Skeletal muscle tissue (tissue), 3 donors: ENCODE measurements at regions not wholly inside any gene's neighbourhood (a gene's known extent, or its start where the extent isn't known, plus 50 kb on each side); places are given as distances from the start of the nearest gene placed in this dataset.

Experiments used
- H3K27ac ChIP-seq: one replicate; pipeline ENCODE4 v1.7.0; 2013; ENCODE audit warnings: mild to moderate bottlenecking, low read depth, low read length, inconsistent platforms
- H3K27me3 ChIP-seq, 3 donors: one replicate each; pipeline ENCODE4 v1.7.0; 2013; ENCODE audit warnings: low read length in 3 of 3; ENCODE audit not compliant: control insufficient read depth in 3 of 3, insufficient read depth in 3 of 3
- H3K36me3 ChIP-seq, 3 donors: one replicate each; pipeline ENCODE4 v1.7.0; 2013; ENCODE audit warnings: low read length in 3 of 3; ENCODE audit not compliant: control insufficient read depth in 3 of 3, insufficient read depth in 3 of 3
- H3K4me1 ChIP-seq, 3 donors: one replicate each; pipeline ENCODE4 v1.7.0; 2013; ENCODE audit warnings: low read length in 3 of 3, mild to moderate bottlenecking in 3 of 3; ENCODE audit not compliant: control insufficient read depth in 3 of 3, insufficient read depth in 3 of 3
- H3K4me3 ChIP-seq, 3 donors: one replicate each; pipeline ENCODE4 v1.7.0; 2013; ENCODE audit warnings: low read length in 3 of 3
- H3K9ac ChIP-seq, 3 donors: one replicate each; pipeline ENCODE4 v1.7.0; 2013; ENCODE audit warnings: low read length in 3 of 3, mild to moderate bottlenecking in 3 of 3, moderate library complexity in 2 of 3, low read depth in 1 of 3
- H3K9me3 ChIP-seq, 3 donors: one replicate each; pipeline ENCODE4 v1.7.0; 2013; ENCODE audit warnings: low read length in 3 of 3; ENCODE audit not compliant: control insufficient read depth in 3 of 3
- donor health status: Osteomylitis.

DNA sequence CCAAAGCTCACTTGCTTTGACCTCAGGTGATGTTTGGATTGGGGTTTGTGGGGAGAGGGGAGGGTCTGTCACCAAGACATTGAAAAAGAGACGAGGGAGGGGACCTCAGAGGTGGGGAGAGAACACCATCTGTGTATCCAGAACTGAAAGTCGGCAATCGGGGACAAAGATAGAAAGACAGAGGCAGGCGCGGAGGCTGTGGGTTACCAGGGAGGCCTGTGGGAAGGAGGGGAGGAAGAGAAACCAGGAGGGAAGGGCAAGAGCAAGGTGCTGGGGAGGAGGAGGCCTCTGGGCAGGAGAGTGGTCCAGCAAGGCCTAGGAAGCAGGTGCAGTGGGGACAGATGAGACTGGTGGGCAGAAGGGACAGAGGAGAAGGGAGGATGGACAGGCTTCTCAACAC, 211.2 kb downstream of the CDC5L start:
- Histone ChIP-seq H3K27me3 (no peaks in the 10 kb centered on the region), H3K27ac (no peak overlapping the region), H3K4me1 (no peaks in the 10 kb centered on the region), H3K4me3 (no peak overlapping the region), H3K9me3 (peaks cover 0 to 2% (median 0%) of the 10 kb centered on the region in 3 donors), H3K36me3 (no peaks in the 10 kb centered on the region), H3K9ac (no peak overlapping the region)

DNA sequence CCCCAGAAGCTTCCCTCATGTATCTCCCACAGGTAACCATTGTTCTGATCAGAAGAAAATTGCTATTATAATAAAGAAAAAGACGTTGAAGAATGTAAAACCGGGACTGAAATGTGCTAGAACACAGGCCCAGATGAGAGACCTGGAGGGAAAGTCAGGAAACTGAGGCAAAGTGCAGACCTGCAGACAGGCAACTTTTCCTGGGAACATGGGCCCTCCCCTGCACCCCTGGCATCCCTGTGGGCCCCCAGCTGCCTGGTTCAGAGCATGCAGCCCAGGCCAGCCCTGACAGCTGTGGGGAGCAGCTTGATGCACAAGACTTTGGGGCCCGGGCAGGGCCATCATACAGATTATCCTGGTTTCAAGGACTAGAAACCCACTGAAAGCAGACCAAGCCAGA, 212.2 kb downstream of the CDC5L start:
- Histone ChIP-seq H3K9me3 (peaks cover 0 to 2% (median 0%) of the 10 kb centered on the region in 3 donors), H3K36me3 (no peaks in the 10 kb centered on the region), H3K27ac (no peak overlapping the region), H3K4me3 (no peak overlapping the region), H3K27me3 (no peaks in the 10 kb centered on the region), H3K4me1 (no peaks in the 10 kb centered on the region), H3K9ac (no peak overlapping the region)

DNA sequence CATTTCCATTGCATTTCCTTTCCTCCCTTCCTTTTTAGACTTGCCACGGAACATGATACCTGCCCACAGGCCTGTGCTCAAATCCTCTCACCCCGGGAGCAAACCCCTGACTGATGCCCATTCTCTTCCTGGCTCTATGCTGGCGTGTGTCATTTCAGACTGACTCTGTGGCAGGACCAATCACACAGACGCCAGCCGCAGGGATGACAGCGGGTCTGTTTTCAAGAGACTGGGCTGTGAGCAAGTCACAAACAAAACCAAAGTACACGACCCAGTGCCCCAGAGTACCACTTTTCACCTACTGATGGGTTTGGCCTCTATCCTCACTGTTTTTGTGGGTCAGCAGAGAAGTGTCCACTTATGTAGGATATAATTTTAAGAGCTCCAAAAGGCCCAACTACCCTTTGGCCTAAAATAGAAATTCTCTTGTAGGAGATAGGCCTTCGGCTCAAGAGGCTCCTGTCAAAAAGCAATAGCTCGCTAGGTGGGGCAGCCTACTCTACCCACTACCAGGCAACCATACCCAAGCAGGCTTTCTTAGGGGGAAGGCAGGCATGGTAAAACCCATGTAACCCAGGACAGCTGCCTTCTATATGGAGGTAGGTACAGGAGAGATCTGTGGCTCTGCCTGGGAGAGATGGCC, 215.7 kb downstream of the CDC5L start:
- Histone ChIP-seq H3K4me1 (no peaks in the 10 kb centered on the region), H3K9ac (no peak overlapping the region), H3K9me3 (no peaks in the 10 kb centered on the region), H3K36me3 (no peaks in the 10 kb centered on the region), H3K27ac (no peak overlapping the region), H3K27me3 (no peaks in the 10 kb centered on the region), H3K4me3 (no peak overlapping the region)

DNA sequence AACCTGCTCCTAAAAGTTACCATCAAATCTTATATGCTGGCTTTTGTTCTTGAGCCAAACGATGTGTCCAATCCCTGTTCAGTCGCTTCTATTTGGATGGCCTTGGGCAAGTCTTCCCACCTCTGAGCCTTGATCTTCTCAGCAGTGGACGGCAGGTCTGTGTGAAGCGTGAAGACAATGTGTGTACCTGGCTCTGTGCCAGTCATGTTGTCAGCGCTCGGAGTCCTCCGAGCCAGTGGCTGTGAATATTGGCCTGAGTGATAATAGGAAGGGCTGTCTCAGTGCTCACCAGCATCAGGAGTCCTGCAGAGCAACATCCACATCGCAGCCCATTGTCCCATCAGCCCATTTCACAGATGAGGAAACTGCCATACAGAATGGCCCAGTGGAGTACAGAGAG, 219.0 kb downstream of the CDC5L start:
- Histone ChIP-seq H3K27ac (no peak overlapping the region), H3K4me3 (no peak overlapping the region), H3K9ac (no peak overlapping the region), H3K27me3 (no peaks in the 10 kb centered on the region), H3K4me1 (no peaks in the 10 kb centered on the region), H3K9me3 (no peaks in the 10 kb centered on the region), H3K36me3 (no peaks in the 10 kb centered on the region)

DNA sequence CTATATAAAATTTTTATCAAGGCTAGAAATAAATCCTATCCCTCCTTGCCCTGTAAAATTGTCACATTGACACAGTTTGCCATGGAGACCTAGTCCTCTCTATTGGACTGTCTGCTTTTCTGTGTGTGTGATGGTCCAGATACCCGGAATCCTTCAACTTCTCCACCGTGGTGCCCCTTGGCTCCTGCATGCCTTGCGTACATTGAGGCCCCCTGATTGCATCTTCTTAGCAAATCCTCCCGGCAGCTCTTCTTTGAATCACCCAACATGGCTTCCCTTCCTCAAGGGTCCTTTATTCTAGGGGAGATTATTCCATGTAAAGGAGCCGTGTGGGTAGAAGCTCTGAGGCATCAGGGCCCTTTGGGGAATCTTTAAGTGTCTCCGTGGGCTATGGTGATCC, 219.5 kb downstream of the CDC5L start:
- Histone ChIP-seq H3K9ac (no peak overlapping the region), H3K27ac (no peak overlapping the region), H3K27me3 (no peaks in the 10 kb centered on the region), H3K4me1 (no peaks in the 10 kb centered on the region), H3K36me3 (no peaks in the 10 kb centered on the region), H3K4me3 (no peak overlapping the region), H3K9me3 (no peaks in the 10 kb centered on the region)

DNA sequence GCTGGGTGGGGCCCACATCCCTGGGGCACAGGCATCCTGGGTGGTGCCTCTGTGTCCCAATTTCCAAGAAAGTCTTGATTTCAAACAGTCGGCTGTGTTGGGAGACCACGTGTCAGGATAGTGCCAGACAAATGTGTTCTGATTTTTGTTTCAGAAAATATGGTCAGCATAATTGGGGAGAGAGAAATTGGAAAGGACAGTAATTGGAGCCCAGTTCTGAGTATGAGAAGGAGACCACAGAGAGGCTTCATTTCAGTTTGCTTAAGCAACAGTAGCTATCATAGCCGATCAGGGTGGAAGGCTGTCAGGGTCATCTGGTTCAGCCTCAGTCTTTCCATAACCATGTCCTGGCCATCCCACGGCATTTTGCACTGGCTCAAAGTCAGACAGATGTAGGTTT, 220.7 kb downstream of the CDC5L start:
- no peak overlapping the region for H3K9ac ChIP-seq
- H3K27me3 ChIP-seq = no peaks in the 10 kb centered on the region
- no peak overlapping the region for H3K27ac ChIP-seq
- H3K4me3 ChIP-seq = no peak overlapping the region
- no peaks in the 10 kb centered on the region for H3K36me3 ChIP-seq
- H3K9me3 ChIP-seq = no peaks in the 10 kb centered on the region
- H3K4me1 ChIP-seq = no peaks in the 10 kb centered on the region

DNA sequence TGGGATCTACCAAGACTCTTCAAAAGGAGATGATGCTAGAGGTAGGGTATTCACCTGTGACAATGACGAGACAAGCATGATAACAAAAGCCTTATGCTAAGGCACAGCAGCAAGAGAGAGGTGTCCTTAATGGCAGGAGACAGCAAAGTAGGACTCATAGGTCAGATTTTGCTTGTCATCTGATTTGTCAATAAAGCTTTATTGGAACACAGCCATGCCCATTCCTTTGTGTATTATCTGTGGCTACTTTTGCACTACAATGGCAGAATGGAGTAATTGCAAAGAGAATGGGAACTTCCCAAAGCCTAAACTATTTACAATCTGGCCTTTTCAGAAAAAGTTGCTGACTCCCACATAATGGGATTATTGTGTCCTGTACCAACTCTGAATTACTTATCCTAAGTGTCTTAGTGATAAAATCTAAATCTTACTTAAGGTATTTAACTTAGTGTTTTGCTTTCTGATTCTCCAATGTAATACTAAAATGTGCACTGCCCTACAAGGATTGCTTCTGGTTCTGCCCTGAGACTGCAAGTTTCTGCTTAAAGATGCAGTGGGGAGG, 221.6 kb downstream of the CDC5L start:
- Histone ChIP-seq H3K27ac (no peak overlapping the region), H3K4me1 (no peaks in the 10 kb centered on the region), H3K4me3 (no peak overlapping the region), H3K9me3 (no peaks in the 10 kb centered on the region), H3K9ac (no peak overlapping the region), H3K27me3 (no peaks in the 10 kb centered on the region), H3K36me3 (no peaks in the 10 kb centered on the region)

DNA sequence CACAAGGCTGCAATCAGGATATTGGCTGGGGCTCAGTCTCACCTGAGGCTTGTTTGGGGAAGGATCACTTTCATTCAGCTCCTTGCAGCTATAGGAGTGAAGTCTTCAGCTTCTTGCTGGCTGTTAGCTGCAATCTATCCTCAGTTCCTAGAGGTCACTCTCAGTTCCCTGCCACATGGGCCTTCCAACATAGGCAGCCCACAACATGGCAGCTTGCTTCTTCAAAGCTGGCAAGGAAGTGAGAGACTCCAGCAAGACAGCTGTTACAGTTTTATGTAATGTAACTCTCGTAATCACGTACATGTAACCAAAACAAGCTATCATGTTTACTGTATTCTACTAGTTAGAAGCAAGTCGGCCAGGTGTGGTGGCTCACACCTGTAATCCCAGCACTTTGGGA, 226.9 kb downstream of the CDC5L start:
- Histone ChIP-seq H3K36me3 (no peaks in the 10 kb centered on the region), H3K9ac (no peak overlapping the region), H3K27me3 (no peaks in the 10 kb centered on the region), H3K9me3 (no peaks in the 10 kb centered on the region), H3K4me3 (no peak overlapping the region), H3K27ac (no peak overlapping the region), H3K4me1 (no peaks in the 10 kb centered on the region)

DNA sequence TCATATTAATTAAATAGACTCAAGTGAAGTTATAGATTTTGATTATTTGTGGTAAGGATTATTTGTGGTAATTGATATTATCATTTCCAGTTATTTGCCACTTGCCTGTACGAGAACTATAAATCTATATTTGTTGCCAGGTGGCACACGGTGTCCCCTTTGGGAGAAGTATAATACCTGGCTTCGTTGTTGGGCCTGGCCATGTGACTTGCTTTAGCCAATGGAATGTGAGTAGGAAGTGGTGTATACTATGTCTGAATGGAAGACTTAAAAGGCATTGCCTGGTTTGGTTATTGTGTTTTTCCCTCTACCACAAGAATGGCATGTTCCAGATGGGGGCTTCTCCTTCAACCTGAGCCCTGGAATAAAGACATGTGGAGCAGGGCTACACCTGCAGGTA, 228.1 kb downstream of the CDC5L start:
- Histone ChIP-seq H3K27me3 (no peaks in the 10 kb centered on the region), H3K9me3 (no peaks in the 10 kb centered on the region), H3K36me3 (no peaks in the 10 kb centered on the region), H3K9ac (no peak overlapping the region), H3K4me1 (no peaks in the 10 kb centered on the region), H3K27ac (no peak overlapping the region), H3K4me3 (no peak overlapping the region)

DNA sequence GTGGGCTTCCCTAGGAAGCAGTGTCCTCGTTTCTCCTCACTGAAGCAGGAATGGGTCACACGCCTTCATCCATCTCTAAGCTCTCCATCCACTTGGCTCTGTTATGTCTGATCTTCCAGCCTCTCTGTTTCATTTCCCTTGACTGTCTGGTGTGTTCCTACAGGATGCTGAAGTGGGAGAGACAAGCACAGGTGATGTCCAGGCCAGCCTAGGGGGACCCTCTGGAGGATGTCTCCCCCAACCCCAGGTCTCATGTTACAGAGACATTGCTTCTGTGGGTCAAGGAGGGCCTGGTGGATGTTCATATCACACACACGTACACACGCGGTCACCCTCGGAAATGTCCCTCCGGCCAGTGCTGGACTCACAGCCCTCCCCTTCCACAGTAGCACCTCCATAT, 229.9 kb downstream of the CDC5L start:
- Histone ChIP-seq H3K27ac (no peak overlapping the region), H3K4me3 (no peak overlapping the region), H3K36me3 (no peaks in the 10 kb centered on the region), H3K27me3 (no peaks in the 10 kb centered on the region), H3K4me1 (no peaks in the 10 kb centered on the region), H3K9me3 (no peaks in the 10 kb centered on the region), H3K9ac (no peak overlapping the region)
